GM19452 (cell line): ENCODE measurements at regions not wholly inside any gene's neighbourhood (a gene's known extent, or its start where the extent isn't known, plus 50 kb on each side); places are given as distances from the start of the nearest gene placed in this dataset.

Experiments
- ATAC-seq: cut with Tn5 transposase; IDR thresholded peaks from one replicate; pipeline ENCODE4 v1.9.1; 2021; ENCODE audit not compliant: unreplicated experiment

- no peak for ATAC-seq
Observed at GRCh38 chr10:116792817-116793216, 50.5 kb upstream of the HSPA12A start.

GRCh38 chr10:116796469-116796868, 52.8 kb upstream of the ENO4 start:
- no peak for ATAC-seq

- peak; percentile 86 for ATAC-seq
Observed at GRCh38 chr10:116796910-116797513, 52.3 kb upstream of the ENO4 start.

- no peak for ATAC-seq
Observed at GRCh38 chr10:116798859-116799258, 50.4 kb upstream of the ENO4 start.
